ENCODE measurements at regions not wholly inside any gene's neighbourhood (a gene's known extent, or its start where the extent isn't known, plus 50 kb on each side); places are given as distances from the start of the nearest gene placed in this dataset.

DNA sequence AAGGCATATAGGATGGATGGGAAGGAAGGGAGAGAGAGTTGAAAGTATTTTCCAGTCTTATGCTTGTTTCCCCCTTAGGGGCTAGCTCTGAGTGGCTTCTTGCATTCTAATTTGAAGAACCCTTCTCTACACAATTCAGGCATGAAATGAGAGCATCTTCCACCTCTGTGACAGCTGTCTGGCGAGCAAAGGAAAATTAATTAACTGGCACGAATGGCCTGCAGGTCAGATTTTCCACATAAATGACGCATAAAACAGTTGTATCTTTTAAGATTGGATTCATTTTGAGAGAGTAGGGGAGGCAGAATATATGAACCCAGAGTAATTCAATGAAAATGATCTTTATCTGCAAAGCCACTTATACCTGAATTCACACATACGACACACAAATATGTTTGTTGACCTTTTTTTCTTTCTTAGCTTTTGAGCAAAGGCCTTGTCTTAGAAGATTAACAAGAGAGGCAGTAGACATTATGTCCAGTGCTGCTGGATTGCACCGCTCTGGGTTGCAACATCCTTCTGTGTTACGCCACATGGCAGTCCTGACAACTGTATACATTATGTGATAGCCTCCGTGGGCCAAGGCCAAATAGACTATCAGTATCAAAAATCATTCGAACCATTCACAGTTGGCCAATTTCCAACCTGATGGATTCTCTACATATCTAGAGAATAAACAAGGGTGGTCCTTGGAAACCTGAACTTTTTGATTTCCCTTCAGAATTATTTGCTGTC is 173.0 kb upstream of the GOT2 start:
- Histone ChIP-seq H3F3A (ENCODE audit: control insufficient read depth, insufficient read depth) (no peaks in the 10 kb centered on the region), H4K20me1 (ENCODE audit: control insufficient read depth, insufficient read depth, low read depth, low read length) (no peaks in the 10 kb centered on the region), H3K4me1 (ENCODE audit: control insufficient read depth, low read length) (no peaks in the 10 kb centered on the region), H3K9me3 (ENCODE audit: control insufficient read depth, insufficient read depth, low read length) (no peaks in the 10 kb centered on the region), H3K79me2 (ENCODE audit: control insufficient read depth, low read length) (no peaks in the 10 kb centered on the region), H3K27ac (ENCODE audit: low read depth, low read length) (no peak overlapping the region), H3K4me2 (ENCODE audit: low read length) (no peak overlapping the region), H3K36me3 (ENCODE audit: control insufficient read depth, low read length) (no peaks in the 10 kb centered on the region), H3K4me3 (ENCODE audit: low read length) (no peak overlapping the region), H3K9me2 (replicated peaks; ENCODE audit: control insufficient read depth, low read length) (no peaks in the 10 kb centered on the region), H3K27me3 (ENCODE audit: control insufficient read depth, low read length) (0 out of 2 replicates have a peak, but pooled peaks cover 2% of the 10 kb centered on the region)
- TF ChIP-seq, protein P1, sequence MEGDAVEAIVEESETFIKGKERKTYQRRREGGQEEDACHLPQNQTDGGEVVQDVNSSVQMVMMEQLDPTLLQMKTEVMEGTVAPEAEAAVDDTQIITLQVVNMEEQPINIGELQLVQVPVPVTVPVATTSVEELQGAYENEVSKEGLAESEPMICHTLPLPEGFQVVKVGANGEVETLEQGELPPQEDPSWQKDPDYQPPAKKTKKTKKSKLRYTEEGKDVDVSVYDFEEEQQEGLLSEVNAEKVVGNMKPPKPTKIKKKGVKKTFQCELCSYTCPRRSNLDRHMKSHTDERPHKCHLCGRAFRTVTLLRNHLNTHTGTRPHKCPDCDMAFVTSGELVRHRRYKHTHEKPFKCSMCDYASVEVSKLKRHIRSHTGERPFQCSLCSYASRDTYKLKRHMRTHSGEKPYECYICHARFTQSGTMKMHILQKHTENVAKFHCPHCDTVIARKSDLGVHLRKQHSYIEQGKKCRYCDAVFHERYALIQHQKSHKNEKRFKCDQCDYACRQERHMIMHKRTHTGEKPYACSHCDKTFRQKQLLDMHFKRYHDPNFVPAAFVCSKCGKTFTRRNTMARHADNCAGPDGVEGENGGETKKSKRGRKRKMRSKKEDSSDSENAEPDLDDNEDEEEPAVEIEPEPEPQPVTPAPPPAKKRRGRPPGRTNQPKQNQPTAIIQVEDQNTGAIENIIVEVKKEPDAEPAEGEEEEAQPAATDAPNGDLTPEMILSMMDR (IDR thresholded peaks at IDR 0.05; ENCODE audit: low read depth, low read length, poor library complexity, severe bottlenecking): no peak
- TF ChIP-seq EZH2phosphoT487 (IDR thresholded peaks at IDR 0.05; ENCODE audit: borderline replicate concordance, low read length): no peak

DNA sequence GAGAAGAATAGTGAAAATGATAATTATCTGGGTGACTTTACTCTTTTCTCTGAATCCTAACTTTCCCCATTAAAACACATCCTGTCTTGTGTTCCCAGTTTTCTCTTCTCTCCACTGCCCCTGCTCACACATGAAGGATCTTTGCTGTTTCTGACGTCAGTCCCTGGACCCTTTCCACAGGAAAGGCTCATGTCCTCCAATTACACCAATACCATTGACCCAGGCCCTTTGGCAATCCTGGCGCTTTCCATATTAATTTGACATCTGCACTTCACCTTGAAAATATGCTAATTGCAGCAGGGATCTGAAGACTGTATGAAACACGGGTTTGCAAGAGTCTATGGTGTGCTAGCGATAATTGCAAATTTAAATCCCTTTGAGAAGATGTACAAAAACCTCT is 170.2 kb upstream of the GOT2 start:
- H3K9me3 ChIP-seq (ENCODE audit: control insufficient read depth, insufficient read depth, low read length): no peaks in the 10 kb centered on the region
- no peak overlapping the region for H3K27ac ChIP-seq (ENCODE audit: low read depth, low read length)
- no peaks in the 10 kb centered on the region for H3K36me3 ChIP-seq (ENCODE audit: control insufficient read depth, low read length)

DNA sequence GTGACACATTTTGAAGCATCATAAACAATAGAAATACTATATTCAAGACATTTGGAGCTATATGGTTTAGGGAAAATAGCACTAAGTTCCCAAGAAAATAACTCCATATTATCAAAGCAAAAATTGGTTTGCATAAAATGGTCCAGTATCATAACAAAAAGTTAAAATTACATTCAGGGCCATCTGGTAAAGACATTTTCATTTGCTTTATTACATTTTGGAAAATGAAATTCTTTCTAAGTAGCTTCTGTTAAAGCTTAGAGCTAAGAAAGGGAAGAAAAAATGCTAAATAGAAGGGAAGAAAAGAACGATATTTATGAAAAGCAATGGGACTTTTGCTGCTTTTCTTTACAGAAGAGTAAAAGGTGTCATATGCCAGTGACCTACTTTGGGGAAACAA is 155.4 kb upstream of the GOT2 start:
- Histone ChIP-seq H3F3A (ENCODE audit: control insufficient read depth, insufficient read depth) (no peaks in the 10 kb centered on the region), H3K79me2 (ENCODE audit: control insufficient read depth, low read length) (no peaks in the 10 kb centered on the region), H3K36me3 (ENCODE audit: control insufficient read depth, low read length) (no peaks in the 10 kb centered on the region), H4K20me1 (ENCODE audit: control insufficient read depth, insufficient read depth, low read depth, low read length) (no peaks in the 10 kb centered on the region), H3K9me2 (replicated peaks; ENCODE audit: control insufficient read depth, low read length) (no peaks in the 10 kb centered on the region), H3K4me2 (ENCODE audit: low read length) (no peak overlapping the region), H3K27ac (ENCODE audit: low read depth, low read length) (no peak overlapping the region), H3K9me3 (ENCODE audit: control insufficient read depth, insufficient read depth, low read length) (no peaks in the 10 kb centered on the region), H3K4me3 (ENCODE audit: low read length) (no peak overlapping the region), H3K4me1 (ENCODE audit: control insufficient read depth, low read length) (no peaks in the 10 kb centered on the region), H3K27me3 (ENCODE audit: control insufficient read depth, low read length) (no peaks in the 10 kb centered on the region)
- TF ChIP-seq, protein P1 (IDR thresholded peaks at IDR 0.05; ENCODE audit: low read depth, low read length, poor library complexity, severe bottlenecking): no peak
- no peak for TF ChIP-seq EZH2phosphoT487 (IDR thresholded peaks at IDR 0.05; ENCODE audit: borderline replicate concordance, low read length)

More for the DNA sequence above, 170.2 kb upstream of the GOT2 start:
- Histone ChIP-seq H3K4me2 (ENCODE audit: low read length) (no peak overlapping the region), H3K4me1 (ENCODE audit: control insufficient read depth, low read length) (no peaks in the 10 kb centered on the region), H3K4me3 (ENCODE audit: low read length) (no peak overlapping the region), H3F3A (ENCODE audit: control insufficient read depth, insufficient read depth) (no peaks in the 10 kb centered on the region), H3K79me2 (ENCODE audit: control insufficient read depth, low read length) (no peaks in the 10 kb centered on the region), H3K9me2 (replicated peaks; ENCODE audit: control insufficient read depth, low read length) (no peaks in the 10 kb centered on the region), H3K27me3 (ENCODE audit: control insufficient read depth, low read length) (0 out of 2 replicates have a peak, but pooled peaks cover 5% of the 10 kb centered on the region), H4K20me1 (ENCODE audit: control insufficient read depth, insufficient read depth, low read depth, low read length) (no peaks in the 10 kb centered on the region)
- TF ChIP-seq EZH2phosphoT487 (IDR thresholded peaks at IDR 0.05; ENCODE audit: borderline replicate concordance, low read length): no peak
- TF ChIP-seq, protein P1 (IDR thresholded peaks at IDR 0.05; ENCODE audit: low read depth, low read length, poor library complexity, severe bottlenecking): no peak

All from DOHH2 (cell line).